ENCODE measurements at regions not wholly inside any gene's neighbourhood (a gene's known extent, or its start where the extent isn't known, plus 50 kb on each side); places are given as distances from the start of the nearest gene placed in this dataset.

GRCh38 chr17:49910094-49910857, 58.7 kb upstream of the DLX4 start:
- H3K27me3 ChIP-seq (ENCODE audit: control insufficient read depth, insufficient read depth, low read length), result peaks cover 46% of the 10 kb centered on the region
- TF ChIP-seq EZH2 (IDR thresholded peaks at IDR 0.05; ENCODE audit: low read length, missing control alignments) (peak; percentile 88), CTCF (conservative IDR thresholded peaks at IDR 0.05 in 1 of 2, IDR thresholded peaks at IDR 0.05 in 1 of 2; ENCODE audit: low read depth in 1 of 2, low read length in 2 of 2) (no peak)
- H3K4me3 ChIP-seq (replicated peaks in 1 of 4; ENCODE audit: control extremely low read depth in 1 of 4, insufficient read depth in 1 of 4, low read depth in 3 of 4, low read length in 4 of 4), result no peak overlapping the region
- H3K4me2 ChIP-seq (ENCODE audit: extremely low read depth, insufficient read depth, low read length), result no peak overlapping the region
- H3K27ac ChIP-seq (ENCODE audit: insufficient read depth, low read length), result no peak overlapping the region
- H2AFZ ChIP-seq (ENCODE audit: low read length), result no peak overlapping the region
- H3K36me3 ChIP-seq (ENCODE audit: control insufficient read depth, insufficient read depth, low read length), result no peaks in the 10 kb centered on the region
- DNase-seq (ENCODE audit: low read depth in 2 of 2), result peak in 1 of 2 donors; percentile 12
- H4K20me1 ChIP-seq (ENCODE audit: control insufficient read depth, extremely low read depth, insufficient read depth, low read length), result no peaks in the 10 kb centered on the region
- no peak overlapping the region for H3K9ac ChIP-seq (ENCODE audit: insufficient read depth, low read length)
- no peaks in the 10 kb centered on the region for H3K9me3 ChIP-seq (ENCODE audit: control insufficient read depth, insufficient read depth, low read depth, low read length)
- no peaks in the 10 kb centered on the region for H3K79me2 ChIP-seq (ENCODE audit: control insufficient read depth, insufficient read depth, low read length)
- H3K4me1 ChIP-seq (ENCODE audit: control insufficient read depth, extremely low read depth, insufficient read depth, low read length), result no peaks in the 10 kb centered on the region

GRCh38 chr17:49910858-49911204, 58.2 kb upstream of the DLX4 start:
- H2AFZ ChIP-seq (ENCODE audit: low read length), result no peak overlapping the region
- H3K4me3 ChIP-seq (replicated peaks in 1 of 4; ENCODE audit: control extremely low read depth in 1 of 4, insufficient read depth in 1 of 4, low read depth in 3 of 4, low read length in 4 of 4), result no peak overlapping the region
- no peaks in the 10 kb centered on the region for H3K4me1 ChIP-seq (ENCODE audit: control insufficient read depth, extremely low read depth, insufficient read depth, low read length)
- no peak overlapping the region for H3K9ac ChIP-seq (ENCODE audit: insufficient read depth, low read length)
- H3K36me3 ChIP-seq (ENCODE audit: control insufficient read depth, insufficient read depth, low read length), result no peaks in the 10 kb centered on the region
- H3K79me2 ChIP-seq (ENCODE audit: control insufficient read depth, insufficient read depth, low read length), result no peaks in the 10 kb centered on the region
- H4K20me1 ChIP-seq (ENCODE audit: control insufficient read depth, extremely low read depth, insufficient read depth, low read length), result no peaks in the 10 kb centered on the region
- TF ChIP-seq CTCF (conservative IDR thresholded peaks at IDR 0.05 in 1 of 2, IDR thresholded peaks at IDR 0.05 in 1 of 2; ENCODE audit: low read depth in 1 of 2, low read length in 2 of 2), result no peak
- peak; percentile 19 for TF ChIP-seq EZH2 (IDR thresholded peaks at IDR 0.05; ENCODE audit: low read length, missing control alignments)
- DNase-seq (ENCODE audit: low read depth in 2 of 2), result no peak
- H3K4me2 ChIP-seq (ENCODE audit: extremely low read depth, insufficient read depth, low read length), result no peak overlapping the region
- no peak overlapping the region for H3K27ac ChIP-seq (ENCODE audit: insufficient read depth, low read length)
- peaks cover 52% of the 10 kb centered on the region for H3K27me3 ChIP-seq (ENCODE audit: control insufficient read depth, insufficient read depth, low read length)
- H3K9me3 ChIP-seq (ENCODE audit: control insufficient read depth, insufficient read depth, low read depth, low read length), result no peaks in the 10 kb centered on the region

- Histone ChIP-seq H3K4me3 (replicated peaks in 1 of 4; ENCODE audit: control extremely low read depth in 1 of 4, insufficient read depth in 1 of 4, low read depth in 3 of 4, low read length in 4 of 4) (no peak overlapping the region), H3K79me2 (ENCODE audit: control insufficient read depth, insufficient read depth, low read length) (no peaks in the 10 kb centered on the region), H3K4me1 (ENCODE audit: control insufficient read depth, extremely low read depth, insufficient read depth, low read length) (no peaks in the 10 kb centered on the region), H3K27ac (ENCODE audit: insufficient read depth, low read length) (no peak overlapping the region), H3K9ac (ENCODE audit: insufficient read depth, low read length) (no peak overlapping the region), H3K4me2 (ENCODE audit: extremely low read depth, insufficient read depth, low read length) (no peak overlapping the region), H3K9me3 (ENCODE audit: control insufficient read depth, insufficient read depth, low read depth, low read length) (no peaks in the 10 kb centered on the region), H3K36me3 (ENCODE audit: control insufficient read depth, insufficient read depth, low read length) (no peaks in the 10 kb centered on the region), H3K27me3 (ENCODE audit: control insufficient read depth, insufficient read depth, low read length) (peaks cover 58% of the 10 kb centered on the region), H4K20me1 (ENCODE audit: control insufficient read depth, extremely low read depth, insufficient read depth, low read length) (no peaks in the 10 kb centered on the region), H2AFZ (ENCODE audit: low read length) (no peak overlapping the region)
- TF ChIP-seq CTCF (conservative IDR thresholded peaks at IDR 0.05 in 1 of 2, IDR thresholded peaks at IDR 0.05 in 1 of 2; ENCODE audit: low read depth in 1 of 2, low read length in 2 of 2), result no peak
- TF ChIP-seq EZH2 (IDR thresholded peaks at IDR 0.05; ENCODE audit: low read length, missing control alignments), result no peak
- no peak for DNase-seq (ENCODE audit: low read depth in 2 of 2)
Measured at GRCh38 chr17:49911719-49912118, 57.3 kb upstream of the DLX4 start.

Data from fibroblast of lung (primary cell).